Ectodermal cell (in vitro differentiated cells): ENCODE measurements at regions not wholly inside any gene's neighbourhood (a gene's known extent, or its start where the extent isn't known, plus 50 kb on each side); places are given as distances from the start of the nearest gene placed in this dataset.
"Not testable (repeated sequence)": the region's sequence is repeated elsewhere in the genome, so short reads cannot be mapped to it uniquely, and the experiment has no call there.

ENCODE experiments used
- H3K27ac ChIP-seq: 2 replicates; pipeline ENCODE4 v1.7.0; 2013; ENCODE audit warnings: mild to moderate bottlenecking, low read depth, low read length; ENCODE audit not compliant: insufficient read depth, poor library complexity, severe bottlenecking
- H3K27me3 ChIP-seq: 2 replicates; pipeline ENCODE4 v1.7.0; 2013; ENCODE audit warnings: mild to moderate bottlenecking, low read length; ENCODE audit not compliant: insufficient read depth, control insufficient read depth, poor library complexity, severe bottlenecking
- H3K36me3 ChIP-seq: one replicate; pipeline ENCODE4 v1.7.0; 2013; ENCODE audit warnings: low read length; ENCODE audit not compliant: control insufficient read depth, insufficient read depth
- H3K4me1 ChIP-seq: one replicate; pipeline ENCODE4 v1.7.0; 2013; ENCODE audit warnings: low read length; ENCODE audit not compliant: control insufficient read depth, insufficient read depth
- H3K4me3 ChIP-seq: 2 replicates; pipeline ENCODE4 v1.7.0; 2013; ENCODE audit warnings: low read depth, low read length, control low read depth; ENCODE audit not compliant: insufficient read depth
- H3K9me3 ChIP-seq: 2 replicates; pipeline ENCODE4 v1.7.0; 2013; ENCODE audit warnings: mild to moderate bottlenecking, low read length, moderate library complexity; ENCODE audit not compliant: control insufficient read depth
- WGBS, 2 experiments: methylation state at CpG; one replicate each; pipeline ENCODE4 v1.1.7; 2013; ENCODE audit warnings: missing lambda C conversion rate in 2 of 2; 5-methylcytosine and 5-hydroxymethylcytosine counted together

DNA sequence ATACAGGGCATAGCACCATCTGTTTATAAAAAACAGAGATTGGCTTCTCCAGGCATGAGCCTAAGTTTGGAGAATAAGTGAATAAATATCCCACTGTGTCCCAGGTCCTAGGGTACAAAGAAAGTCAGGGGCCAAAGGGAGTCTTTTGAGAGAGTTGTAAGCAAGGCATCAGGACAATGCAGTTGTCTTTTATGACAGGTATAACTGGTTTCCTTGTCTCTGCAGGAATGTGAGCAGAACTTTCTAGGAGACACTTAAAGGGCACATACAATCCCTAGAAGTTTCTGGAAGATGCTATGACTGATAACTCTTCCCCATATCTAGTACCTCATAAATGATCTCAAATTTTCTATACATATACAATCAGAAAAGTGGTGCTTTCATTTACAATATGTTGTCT, 245.6 kb upstream of the RGMB start:
- H3K27ac ChIP-seq, result no peak overlapping the region
- no peak overlapping the region for H3K4me3 ChIP-seq
- no peaks in the 10 kb centered on the region for H3K27me3 ChIP-seq
- no peaks in the 10 kb centered on the region for H3K9me3 ChIP-seq
- no peaks in the 10 kb centered on the region for H3K36me3 ChIP-seq
- no peaks in the 10 kb centered on the region for H3K4me1 ChIP-seq

DNA sequence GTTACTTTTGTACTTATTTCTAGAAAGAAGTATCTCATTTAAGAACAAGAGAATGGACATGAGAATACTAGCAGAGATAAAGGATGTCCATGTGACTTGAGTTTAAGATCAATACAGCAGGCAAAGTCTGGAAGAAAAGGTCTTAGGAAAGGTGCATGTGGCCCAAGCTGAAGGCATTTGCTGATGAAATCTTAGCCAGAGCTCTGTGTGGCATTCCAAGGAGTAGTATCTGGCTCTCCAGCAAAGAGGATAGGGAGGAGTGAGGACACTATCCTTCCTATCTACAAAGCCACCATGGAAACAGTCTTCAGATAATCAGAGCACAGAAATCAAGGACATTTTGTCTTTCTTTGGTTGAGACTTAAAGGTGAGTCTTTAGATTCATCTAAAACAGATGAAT, 244.1 kb upstream of the RGMB start:
- Histone ChIP-seq H3K4me1 (no peaks in the 10 kb centered on the region), H3K9me3 (no peaks in the 10 kb centered on the region), H3K4me3 (no peak overlapping the region), H3K27ac (no peak overlapping the region), H3K36me3 (no peaks in the 10 kb centered on the region), H3K27me3 (no peaks in the 10 kb centered on the region)

DNA sequence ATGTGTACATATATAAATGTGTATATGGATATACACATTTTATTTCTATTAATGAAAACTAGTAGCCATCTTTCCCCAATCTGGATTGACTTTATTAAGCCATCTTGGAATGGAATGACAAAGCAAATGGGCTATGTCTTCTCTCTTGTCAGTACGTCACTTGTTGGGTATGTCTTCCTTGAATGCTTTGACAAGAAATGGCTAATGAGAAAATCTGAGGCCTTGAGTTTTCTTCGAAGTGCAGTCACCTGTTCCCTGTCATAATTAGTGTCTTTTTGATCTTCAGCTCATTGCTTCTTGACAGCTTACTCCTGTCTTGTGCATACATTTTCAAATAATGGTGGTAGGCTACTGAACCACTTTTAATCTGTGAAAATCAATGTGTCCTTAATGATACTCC, 243.2 kb upstream of the RGMB start:
- Histone ChIP-seq H3K4me1 (no peaks in the 10 kb centered on the region), H3K9me3 (no peaks in the 10 kb centered on the region), H3K4me3 (no peak overlapping the region), H3K36me3 (no peaks in the 10 kb centered on the region), H3K27ac (no peak overlapping the region), H3K27me3 (no peaks in the 10 kb centered on the region)
- 95 to 97% methylated on average over 2 of the region's 2 CpGs for WGBS, 2 experiments

GRCh38 chr5:98535901-98536300, 237.6 kb upstream of the RGMB start:
- Histone ChIP-seq H3K36me3 (no peaks in the 10 kb centered on the region), H3K27ac (no peak overlapping the region), H3K9me3 (no peaks in the 10 kb centered on the region), H3K27me3 (no peaks in the 10 kb centered on the region), H3K4me3 (no peak overlapping the region), H3K4me1 (peaks cover 5% of the 10 kb centered on the region)
- 50 to 51% methylated on average over 4 of the region's 4 CpGs for WGBS, 2 experiments

DNA sequence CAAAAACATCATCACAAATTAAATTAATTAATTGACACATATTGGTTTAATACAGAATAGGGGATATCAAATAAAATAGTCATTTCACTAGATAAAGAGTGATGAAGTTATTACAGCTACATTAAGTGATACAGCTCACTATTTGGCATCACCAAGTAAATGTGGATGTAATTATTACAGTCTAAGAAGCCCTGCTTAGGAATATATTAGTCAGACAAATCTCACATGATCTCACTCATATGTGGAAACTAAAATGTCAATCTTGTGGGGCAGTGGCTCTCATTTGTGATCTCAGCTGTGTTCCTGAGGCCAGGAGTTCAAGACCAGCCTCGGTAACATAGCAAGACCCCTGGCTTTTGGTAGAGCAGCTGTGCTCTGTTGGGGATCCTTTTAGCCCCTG, 233.4 kb upstream of the RGMB start:
- Histone ChIP-seq H3K4me1 (peaks cover 5% of the 10 kb centered on the region), H3K27me3 (no peaks in the 10 kb centered on the region), H3K36me3 (no peaks in the 10 kb centered on the region), H3K9me3 (no peaks in the 10 kb centered on the region), H3K4me3 (no peak overlapping the region), H3K27ac (no peak overlapping the region)
- WGBS, 2 experiments, result 48 to 60% methylated on average over 1 of the region's 1 CpG

- WGBS, 2 experiments, result 0% methylated on average over 1 of the region's 1 CpG
- Histone ChIP-seq H3K4me3 (no peak overlapping the region), H3K9me3 (no peaks in the 10 kb centered on the region)
Measured at GRCh38 chr5:98541641-98542040, 231.8 kb upstream of the RGMB start.

GRCh38 chr5:98543490-98543889, 230.0 kb upstream of the RGMB start:
- Histone ChIP-seq H3K36me3 (no peaks in the 10 kb centered on the region), H3K27me3 (no peaks in the 10 kb centered on the region), H3K4me1 (no peaks in the 10 kb centered on the region), H3K27ac (no peak overlapping the region), H3K9me3 (no peaks in the 10 kb centered on the region), H3K4me3 (no peak overlapping the region)
- 100% methylated on average over 3 to 4 of the region's 4 CpGs for WGBS, 2 experiments

More at GRCh38 chr5:98541641-98542040, 231.8 kb upstream of the RGMB start:
- Histone ChIP-seq H3K27ac (no peak overlapping the region), H3K36me3 (no peaks in the 10 kb centered on the region), H3K4me1 (peaks cover 5% of the 10 kb centered on the region), H3K27me3 (no peaks in the 10 kb centered on the region)

DNA sequence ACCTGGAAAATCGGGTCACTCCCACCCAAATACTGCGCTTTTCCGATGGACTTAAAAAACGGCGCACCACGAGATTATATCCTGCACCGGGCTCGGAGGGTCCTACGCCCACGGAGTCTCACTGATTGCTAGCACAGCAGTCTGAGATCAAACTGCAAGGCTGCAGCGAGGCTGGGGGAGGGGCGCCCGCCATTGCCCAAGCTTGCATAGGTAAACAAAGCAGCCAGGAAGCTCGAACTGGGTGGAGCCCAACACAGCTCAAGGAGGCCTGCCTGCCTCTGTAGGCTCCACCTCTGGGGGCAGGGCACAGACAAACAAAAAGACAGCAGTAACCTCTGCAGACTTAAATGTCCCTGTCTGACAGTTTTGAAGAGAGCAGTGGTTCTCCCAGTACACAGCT, 226.5 kb upstream of the RGMB start:
- not testable (repeated sequence) for H3K36me3 ChIP-seq, H3K9me3 ChIP-seq, H3K27ac ChIP-seq, H3K4me3 ChIP-seq, H3K4me1 ChIP-seq, H3K27me3 ChIP-seq
- WGBS, 2 experiments, result 65 to 87% methylated on average over 3 to 6 of the region's 14 CpGs

GRCh38 chr5:98556712-98557111, 216.8 kb upstream of the RGMB start:
- no peaks in the 10 kb centered on the region for H3K36me3 ChIP-seq

GRCh38 chr5:98557916-98558315, 215.5 kb upstream of the RGMB start:
- Histone ChIP-seq H3K9me3 (no peaks in the 10 kb centered on the region), H3K4me3 (no peak overlapping the region), H3K36me3 (no peaks in the 10 kb centered on the region), H3K27ac (no peak overlapping the region), H3K4me1 (no peaks in the 10 kb centered on the region), H3K27me3 (no peaks in the 10 kb centered on the region)

More at GRCh38 chr5:98556712-98557111, 216.8 kb upstream of the RGMB start:
- Histone ChIP-seq H3K27me3 (no peaks in the 10 kb centered on the region), H3K9me3 (no peaks in the 10 kb centered on the region), H3K4me1 (no peaks in the 10 kb centered on the region), H3K27ac (no peak overlapping the region), H3K4me3 (no peak overlapping the region)
- WGBS, 2 experiments, result 91 to 96% methylated on average over 1 of the region's 1 CpG

DNA sequence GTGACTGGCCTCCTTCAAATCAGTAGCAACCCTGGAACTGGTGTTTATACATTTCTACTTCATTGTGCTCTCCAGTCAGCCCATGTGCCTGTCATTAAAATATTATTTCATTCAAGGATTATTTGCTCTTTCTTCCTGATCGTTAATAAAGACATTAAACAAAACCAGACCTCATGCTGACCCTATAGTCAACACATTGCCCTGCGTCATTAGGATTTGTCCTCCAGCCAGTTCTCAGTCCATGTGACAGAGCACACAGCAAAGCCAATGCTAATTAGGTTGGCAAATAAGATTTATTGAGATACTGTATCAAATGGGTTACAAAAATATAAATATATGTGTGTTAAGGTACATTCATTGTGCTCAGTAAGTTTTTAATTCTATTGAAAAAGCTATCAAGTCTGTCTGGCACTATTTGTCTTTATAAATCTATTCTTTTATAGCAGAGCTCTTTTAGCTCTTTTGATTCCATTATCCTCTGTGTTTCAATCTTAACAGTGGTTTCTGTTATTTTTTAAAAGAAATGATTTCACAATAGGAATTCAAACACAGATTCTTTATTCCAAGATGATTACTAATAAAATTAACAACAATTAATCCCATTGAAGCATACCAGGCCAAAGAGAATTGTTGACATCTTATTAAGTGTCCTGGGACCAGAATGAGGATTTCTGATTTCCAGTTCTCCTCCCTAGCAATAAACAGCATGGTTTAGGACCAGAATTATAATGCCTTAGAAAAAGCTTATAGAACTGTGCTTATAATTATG, 209.4 kb upstream of the RGMB start:
- no peak overlapping the region for H3K27ac ChIP-seq
- H3K9me3 ChIP-seq, result no peaks in the 10 kb centered on the region
- no peaks in the 10 kb centered on the region for H3K27me3 ChIP-seq
- WGBS, 2 experiments, result 87 to 90% methylated on average over 2 of the region's 2 CpGs
- no peaks in the 10 kb centered on the region for H3K36me3 ChIP-seq
- H3K4me3 ChIP-seq, result no peak overlapping the region
- H3K4me1 ChIP-seq, result no peaks in the 10 kb centered on the region
